ENCODE measurements at regions not wholly inside any gene's neighbourhood (a gene's known extent, or its start where the extent isn't known, plus 50 kb on each side); places are given as distances from the start of the nearest gene placed in this dataset.

DNA sequence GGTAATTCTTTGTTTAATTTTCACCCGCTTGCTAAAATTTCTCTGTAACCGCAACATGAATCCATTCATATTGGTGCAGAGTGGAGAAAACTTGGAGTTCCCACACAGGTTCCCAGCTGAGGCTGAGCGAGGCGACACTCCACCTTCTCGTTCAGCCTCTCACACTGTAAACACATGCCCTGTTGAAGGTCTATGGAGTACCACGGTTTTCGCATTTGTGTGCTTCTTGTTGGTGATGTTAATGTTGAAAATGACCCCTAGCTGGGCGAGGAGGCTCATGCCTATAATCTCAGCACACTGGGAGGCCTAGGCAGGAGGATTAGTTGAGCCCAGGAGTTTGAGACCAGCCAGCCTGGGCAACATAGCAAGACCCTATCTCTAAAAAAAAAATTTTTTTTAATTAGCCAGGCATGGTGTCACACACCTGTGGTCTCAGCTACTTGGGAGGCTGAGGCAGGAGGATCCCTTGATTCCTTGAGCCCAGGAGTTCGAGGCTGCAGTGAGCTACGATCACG, 67.2 kb downstream of the ARHGEF18 start:
- TF ChIP-seq, protein P1, sequence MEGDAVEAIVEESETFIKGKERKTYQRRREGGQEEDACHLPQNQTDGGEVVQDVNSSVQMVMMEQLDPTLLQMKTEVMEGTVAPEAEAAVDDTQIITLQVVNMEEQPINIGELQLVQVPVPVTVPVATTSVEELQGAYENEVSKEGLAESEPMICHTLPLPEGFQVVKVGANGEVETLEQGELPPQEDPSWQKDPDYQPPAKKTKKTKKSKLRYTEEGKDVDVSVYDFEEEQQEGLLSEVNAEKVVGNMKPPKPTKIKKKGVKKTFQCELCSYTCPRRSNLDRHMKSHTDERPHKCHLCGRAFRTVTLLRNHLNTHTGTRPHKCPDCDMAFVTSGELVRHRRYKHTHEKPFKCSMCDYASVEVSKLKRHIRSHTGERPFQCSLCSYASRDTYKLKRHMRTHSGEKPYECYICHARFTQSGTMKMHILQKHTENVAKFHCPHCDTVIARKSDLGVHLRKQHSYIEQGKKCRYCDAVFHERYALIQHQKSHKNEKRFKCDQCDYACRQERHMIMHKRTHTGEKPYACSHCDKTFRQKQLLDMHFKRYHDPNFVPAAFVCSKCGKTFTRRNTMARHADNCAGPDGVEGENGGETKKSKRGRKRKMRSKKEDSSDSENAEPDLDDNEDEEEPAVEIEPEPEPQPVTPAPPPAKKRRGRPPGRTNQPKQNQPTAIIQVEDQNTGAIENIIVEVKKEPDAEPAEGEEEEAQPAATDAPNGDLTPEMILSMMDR (IDR thresholded peaks at IDR 0.05) = no peak
- TF ChIP-seq POLR2A (IDR thresholded peaks at IDR 0.05) = no peak
